Transverse colon (tissue), 4 donors: ENCODE measurements at regions not wholly inside any gene's neighbourhood (a gene's known extent, or its start where the extent isn't known, plus 50 kb on each side); places are given as distances from the start of the nearest gene placed in this dataset.

Source experiments
- DNase-seq: peaks from one replicate; pipeline ENCODE4 v3.0.0-alpha.2; 2019
- H3K27ac ChIP-seq, 4 donors: fragments of 200-600 bp; sonication (generic); 2 replicates each; pipeline ENCODE4 v1.5.1; 2016 to 2018; ENCODE audit warnings: inconsistent platforms in 4 of 4
- H3K27me3 ChIP-seq: fragments of 200-600 bp; sonication (generic); 2 replicates; pipeline ENCODE4 v1.5.1; 2017; ENCODE audit warnings: inconsistent platforms
- H3K36me3 ChIP-seq, 4 donors: fragments of 200-600 bp; sonication (generic); 2 replicates each; pipeline ENCODE4 v1.5.1; 2017 to 2019; ENCODE audit warnings: inconsistent platforms in 4 of 4
- H3K4me1 ChIP-seq, 4 donors: fragments of 200-600 bp; sonication (generic); 2 replicates each; pipeline ENCODE4 v1.5.1; 2017 to 2020; ENCODE audit warnings: inconsistent platforms in 4 of 4
- H3K4me3 ChIP-seq, 4 donors: fragments of 200-600 bp; sonication (generic); 1 replicate in 1 of 4; 2 replicates in 3 of 4; pipeline versions ENCODE4 v1.5.1 to v1.6.1; 2017 to 2019; ENCODE audit warnings: inconsistent platforms in 4 of 4
- H3K9me3 ChIP-seq, 2 donors: fragments of 200-600 bp; sonication (generic); 2 replicates each; pipeline ENCODE4 v1.5.1; 2017 to 2019; ENCODE audit warnings: inconsistent platforms in 2 of 2
- CTCF ChIP-seq, 5 experiments: fragments of 200-600 bp in 3 of 5; fragments of 450-650 bp in 2 of 5; sonication (generic) in 3 of 5; IDR thresholded peaks; 1 replicate in 2 of 5; 2 replicates in 3 of 5; pipeline ENCODE4 v1.5.1; 2016 to 2017; ENCODE audit warnings: antibody characterized with exemption in 5 of 5, inconsistent platforms in 3 of 5, mild to moderate bottlenecking in 2 of 5, moderate library complexity in 1 of 5
- EP300 ChIP-seq: sonication (generic); formaldehyde crosslinking; IDR thresholded peaks from one replicate; pipeline ENCODE4 v1.6.1; 2017; ENCODE audit warnings: antibody characterized with exemption, low read depth
- POLR2A ChIP-seq: fragments of 450-650 bp; IDR thresholded peaks from one replicate; pipeline ENCODE4 v1.6.1; 2016; ENCODE audit warnings: antibody characterized with exemption, mild to moderate bottlenecking, moderate library complexity
- POLR2AphosphoS5 ChIP-seq, 3 donors: sonication (generic); formaldehyde crosslinking; IDR thresholded peaks; one replicate each; pipeline ENCODE4 v1.6.1; 2016; ENCODE audit warnings: antibody characterized with exemption in 3 of 3
- WGBS, 2 donors: methylation state at CpG; one replicate each; pipeline ENCODE4 v1.1.5; 2018; ENCODE audit warnings: low coverage in 1 of 2; 5-methylcytosine and 5-hydroxymethylcytosine counted together
- in situ Hi-C, 4 donors: fragments of 200-750 bp; cut with MboI; loops; one replicate each; pipeline versions ENCODE4 v1.15.0 to v1.15.1; 2017; ENCODE audit warnings: low sequenced_read_pairs in 3 of 4, low pct_ligation_motif_present in 1 of 4, low pct_unique_long_range_greater_than_20kb in 1 of 4
- intact Hi-C: fragments of 100-400 bp; cut with DNase I; formaldehyde crosslinking; loops from one replicate; pipeline ENCODE4 v1.15.1; 2023; ENCODE audit warnings: low total_unique reads

DNA sequence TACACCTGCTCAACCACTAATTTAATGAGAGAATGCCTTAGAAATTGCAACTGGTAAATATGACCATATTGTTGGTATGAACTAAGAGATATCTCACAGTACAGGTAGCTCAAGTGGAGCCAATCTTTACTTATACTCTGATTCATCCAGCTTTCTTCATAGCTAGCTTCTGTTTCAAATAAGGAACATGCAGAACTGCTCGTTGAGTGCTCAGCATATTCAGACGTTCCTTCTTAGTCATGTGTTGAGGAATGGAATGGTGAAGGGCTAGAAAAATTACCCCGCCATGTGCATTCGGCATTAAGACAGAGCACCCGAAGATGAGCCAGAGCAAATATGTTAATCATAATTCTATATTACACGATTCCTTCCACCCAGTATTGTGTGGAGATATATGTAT, 144.0 kb upstream of the VRK2 start:
- 85 to 86% methylated on average over 6 of the region's 6 CpGs for WGBS, 2 donors
- Histone ChIP-seq H3K27me3 (no peaks in the 10 kb centered on the region), H3K4me1 (no peaks in the 10 kb centered on the region), H3K4me3 (no peak overlapping the region), H3K9me3 (no peaks in the 10 kb centered on the region), H3K36me3 (no peaks in the 10 kb centered on the region), H3K27ac (no peak overlapping the region)
- TF ChIP-seq CTCF (IDR thresholded peaks at IDR 0.05), result no peak
- no peak for TF ChIP-seq POLR2AphosphoS5 (IDR thresholded peaks at IDR 0.05)
- TF ChIP-seq POLR2A, result no peak
- TF ChIP-seq EP300, result no peak
- intact Hi-C loops, result no loop called here
- DNase-seq, result no peak
- in situ Hi-C loops, result no loop called here

GRCh38 chr2:57906152-57906732, 140.4 kb upstream of the VRK2 start:
- no peaks in the 10 kb centered on the region for H3K36me3 ChIP-seq
- H3K9me3 ChIP-seq, result no peaks in the 10 kb centered on the region
- peak; percentile 63 to 73 (median 65) for TF ChIP-seq CTCF (IDR thresholded peaks at IDR 0.05)
- no peak for TF ChIP-seq POLR2A
- no peak for DNase-seq
- intact Hi-C loops (no loop called here), in situ Hi-C loops (no loop called here)
- no peaks in the 10 kb centered on the region for H3K27me3 ChIP-seq
- no peak overlapping the region for H3K27ac ChIP-seq
- H3K4me3 ChIP-seq, result no peak overlapping the region
- WGBS, 2 donors, result 27 to 31% methylated on average over 5 of the region's 5 CpGs
- no peaks in the 10 kb centered on the region for H3K4me1 ChIP-seq

DNA sequence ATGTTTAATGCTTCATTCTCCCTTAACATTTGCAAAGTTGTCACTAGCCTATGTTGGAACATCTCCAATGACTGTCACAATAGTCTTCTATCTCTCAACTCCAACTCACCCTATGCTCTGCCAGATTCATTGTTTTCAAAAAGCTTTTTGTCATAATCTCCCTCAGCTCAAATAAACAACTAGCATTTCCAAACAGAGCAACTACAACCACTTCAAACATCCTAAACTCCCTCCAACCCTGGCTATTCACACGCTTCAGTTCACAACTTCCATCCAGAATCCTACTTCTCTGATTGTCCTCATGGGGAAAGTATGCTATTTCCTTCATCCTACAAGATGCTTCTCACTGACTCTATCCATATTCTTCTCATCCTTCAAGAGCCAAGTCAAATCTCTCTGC, 139.2 kb upstream of the VRK2 start:
- Histone ChIP-seq H3K27ac (no peak overlapping the region), H3K4me1 (no peaks in the 10 kb centered on the region), H3K9me3 (no peaks in the 10 kb centered on the region), H3K27me3 (no peaks in the 10 kb centered on the region), H3K4me3 (no peak overlapping the region), H3K36me3 (no peaks in the 10 kb centered on the region)
- TF ChIP-seq CTCF (IDR thresholded peaks at IDR 0.05) (no peak), POLR2AphosphoS5 (IDR thresholded peaks at IDR 0.05) (no peak), POLR2A (no peak), EP300 (no peak)
- in situ Hi-C loops (no loop called here), intact Hi-C loops (no loop called here)
- WGBS, 2 donors, result 80 to 86% methylated on average over 1 of the region's 1 CpG
- DNase-seq, result no peak

GRCh38 chr2:57908736-57909161, 137.9 kb upstream of the VRK2 start:
- DNase-seq, result no peak
- no peaks in the 10 kb centered on the region for H3K4me1 ChIP-seq
- in situ Hi-C loops, result no loop called here
- WGBS, 2 donors, result 49 to 53% methylated on average over 2 of the region's 2 CpGs
- no peaks in the 10 kb centered on the region for H3K27me3 ChIP-seq
- no peak overlapping the region for H3K4me3 ChIP-seq
- no peak overlapping the region for H3K27ac ChIP-seq
- H3K36me3 ChIP-seq, result no peaks in the 10 kb centered on the region
- TF ChIP-seq POLR2A, result no peak
- no peak for TF ChIP-seq CTCF (IDR thresholded peaks at IDR 0.05)
- TF ChIP-seq EP300, result no peak
- no peak for TF ChIP-seq POLR2AphosphoS5 (IDR thresholded peaks at IDR 0.05)
- intact Hi-C loops, result no loop called here
- no peaks in the 10 kb centered on the region for H3K9me3 ChIP-seq
